ENCODE measurements at regions not wholly inside any gene's neighbourhood (a gene's known extent, or its start where the extent isn't known, plus 50 kb on each side); places are given as distances from the start of the nearest gene placed in this dataset.
A peak's percentile ranks its signal among the peaks of the same experiment; 100 is the strongest.

DNA sequence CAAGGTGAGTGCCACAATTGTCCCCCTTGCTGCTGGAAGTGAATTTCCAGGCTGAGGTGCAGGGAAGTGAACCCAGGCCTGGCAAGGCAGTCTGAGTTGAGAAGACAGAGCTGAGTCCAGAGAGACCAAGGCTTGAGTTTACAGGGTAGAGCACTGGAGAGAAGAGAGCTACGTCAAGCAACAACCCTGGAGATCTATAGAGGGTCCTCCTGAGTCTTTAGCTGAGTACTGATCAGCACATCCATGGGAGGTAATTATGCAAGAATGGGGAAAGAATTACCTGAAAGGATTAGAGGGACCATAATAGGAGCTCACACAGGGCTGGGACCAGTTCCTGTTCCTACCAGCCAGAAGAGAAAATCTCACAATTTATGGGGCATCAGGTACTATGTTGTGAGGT is 190.7 kb downstream of the NEDD1 start:
- no peak for DNase-seq

DNA sequence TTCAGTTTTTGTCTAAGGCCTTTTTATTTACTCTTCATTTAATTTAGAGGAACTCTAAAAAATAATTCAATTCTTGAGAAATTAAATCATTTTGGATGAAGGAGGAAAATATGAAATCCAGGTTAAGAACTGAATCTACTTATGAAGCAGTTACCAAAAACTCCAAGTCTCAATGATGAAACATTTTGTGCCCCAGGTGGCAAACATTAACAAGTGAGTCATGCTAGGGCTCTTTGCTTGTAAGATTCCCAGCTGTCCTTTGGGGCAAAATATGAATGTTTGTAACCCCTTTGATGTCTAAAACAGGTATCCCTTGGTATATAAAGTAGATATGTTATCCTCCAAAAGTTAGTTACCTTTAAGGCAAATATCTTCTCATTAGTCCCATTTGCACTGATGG is 202.4 kb downstream of the NEDD1 start:
- no peak for DNase-seq

DNA sequence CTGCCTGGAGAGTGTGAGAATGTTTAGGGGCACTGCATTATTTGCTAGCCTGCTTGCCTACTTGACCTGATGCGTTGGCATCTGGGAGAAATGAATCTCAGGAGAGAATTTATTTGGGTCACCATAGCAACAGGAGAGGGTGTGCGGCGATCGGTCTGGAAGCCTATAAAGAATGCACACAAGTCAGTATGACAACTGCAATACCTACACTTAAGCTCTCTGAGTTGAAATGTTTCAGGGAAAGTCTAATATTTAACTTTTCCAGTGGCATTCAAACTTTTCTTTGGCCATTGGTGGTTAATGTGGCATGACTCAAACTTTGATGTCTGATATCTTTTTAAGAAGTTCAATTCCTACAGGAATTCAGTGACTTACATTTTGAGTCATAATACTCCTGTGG is 205.1 kb downstream of the NEDD1 start:
- no peak for DNase-seq

DNA sequence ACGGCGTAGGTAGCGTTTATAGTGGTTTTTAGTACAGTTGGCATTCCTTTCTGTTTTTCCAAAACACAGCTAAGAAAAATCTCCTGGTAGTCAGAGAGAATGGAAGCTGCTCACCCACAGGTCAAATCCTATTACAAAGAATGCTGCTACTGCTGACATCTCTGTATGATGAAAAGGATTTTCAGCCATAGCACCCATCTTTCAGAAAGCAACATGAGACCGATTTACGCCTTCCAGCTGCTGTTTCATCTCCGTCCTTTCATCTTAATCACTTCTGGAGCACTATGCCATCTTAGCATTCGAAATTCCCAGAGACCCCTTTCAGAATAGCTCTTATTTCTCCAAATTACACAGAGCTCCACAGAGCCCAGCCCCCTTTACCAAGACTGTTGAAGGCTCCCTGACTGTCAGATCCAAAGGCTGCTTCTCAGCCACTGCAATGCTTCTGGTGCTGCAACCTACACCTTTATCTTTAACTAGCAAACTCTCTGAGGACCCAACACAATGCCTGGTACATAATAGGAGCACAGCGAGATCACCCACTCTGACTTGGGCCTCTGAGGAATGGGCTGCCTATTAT is 211.8 kb downstream of the NEDD1 start:
- DNase-seq, result no peak

DNA sequence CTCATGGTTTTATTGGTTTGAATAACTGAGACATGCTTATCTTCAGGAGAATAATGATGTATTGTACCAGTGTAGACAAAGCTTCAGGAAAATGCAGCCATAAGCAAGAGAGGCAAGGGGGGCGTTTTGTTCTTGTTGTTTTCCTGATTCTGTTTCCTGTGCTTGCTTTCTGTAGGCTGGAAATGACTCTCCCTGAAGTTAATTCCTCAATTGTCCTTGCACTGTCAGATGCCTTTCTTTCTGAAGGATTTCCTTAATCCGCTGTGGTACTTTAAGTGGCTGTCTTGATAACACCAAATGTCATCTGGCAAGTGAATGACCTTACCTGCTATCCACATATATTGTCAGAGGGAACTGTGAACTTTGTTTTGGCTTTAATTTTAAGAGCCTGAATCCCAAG is 220.0 kb downstream of the NEDD1 start:
- DNase-seq, result no peak

GRCh38 chr12:97131220-97131981 is 224.3 kb downstream of the NEDD1 start:
- no peak for DNase-seq

GRCh38 chr12:97132270-97132669 is 225.2 kb downstream of the NEDD1 start:
- no peak for DNase-seq

DNA sequence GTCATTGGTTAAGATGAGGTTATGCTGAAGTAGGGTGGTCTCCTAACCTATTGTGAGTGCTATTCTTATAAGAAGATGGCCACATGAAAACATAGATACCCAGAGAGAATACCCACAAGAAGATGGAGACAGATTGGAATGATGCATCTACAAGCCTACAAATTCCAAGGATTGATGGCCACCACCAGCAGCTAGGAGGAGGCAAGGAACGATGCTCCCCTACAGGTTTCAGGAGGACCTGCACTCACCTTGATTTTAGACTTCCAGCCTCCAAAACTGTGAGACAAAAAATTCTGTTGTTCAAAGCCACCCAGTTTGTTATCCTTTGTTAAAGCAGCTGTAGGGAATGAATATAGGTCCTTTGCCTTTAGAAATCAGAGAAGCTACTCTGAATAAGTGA is 227.4 kb downstream of the NEDD1 start:
- DNase-seq, result no peak

GRCh38 chr12:97140355-97140754 is 233.3 kb downstream of the NEDD1 start:
- DNase-seq, result no peak

DNA sequence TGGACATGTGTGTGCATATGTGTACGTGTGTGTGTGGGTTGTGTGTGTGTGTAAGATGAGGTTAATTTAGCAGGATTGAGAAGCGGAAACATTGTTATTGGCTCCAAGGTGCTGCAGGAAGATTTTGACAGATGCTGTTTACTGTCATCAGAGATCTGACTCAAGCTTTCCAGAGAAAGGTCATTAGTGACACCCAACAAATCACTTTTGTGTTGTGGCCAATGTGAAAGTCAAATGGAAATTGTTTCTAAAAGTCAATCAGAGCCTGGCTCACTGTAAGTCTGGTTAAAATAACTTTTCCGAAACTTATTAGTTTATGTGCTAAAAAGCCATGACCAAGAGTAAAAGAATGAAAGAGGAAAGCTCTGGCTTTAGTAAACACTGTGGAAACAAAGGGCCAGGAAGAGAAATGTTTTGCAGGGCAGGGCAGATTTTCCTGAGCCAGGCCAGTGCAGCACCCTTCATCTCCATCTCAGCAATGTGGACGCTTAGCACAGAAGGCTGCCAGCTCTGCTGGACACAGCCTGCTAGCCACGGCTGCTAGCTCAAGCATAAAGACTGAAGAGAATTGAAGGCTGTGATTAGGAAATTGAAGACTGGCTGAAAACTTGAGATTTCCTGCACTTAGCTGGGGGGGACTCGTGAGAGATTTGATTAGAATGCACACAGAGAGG is 235.8 kb downstream of the NEDD1 start:
- peak; percentile 81 for DNase-seq

DNA sequence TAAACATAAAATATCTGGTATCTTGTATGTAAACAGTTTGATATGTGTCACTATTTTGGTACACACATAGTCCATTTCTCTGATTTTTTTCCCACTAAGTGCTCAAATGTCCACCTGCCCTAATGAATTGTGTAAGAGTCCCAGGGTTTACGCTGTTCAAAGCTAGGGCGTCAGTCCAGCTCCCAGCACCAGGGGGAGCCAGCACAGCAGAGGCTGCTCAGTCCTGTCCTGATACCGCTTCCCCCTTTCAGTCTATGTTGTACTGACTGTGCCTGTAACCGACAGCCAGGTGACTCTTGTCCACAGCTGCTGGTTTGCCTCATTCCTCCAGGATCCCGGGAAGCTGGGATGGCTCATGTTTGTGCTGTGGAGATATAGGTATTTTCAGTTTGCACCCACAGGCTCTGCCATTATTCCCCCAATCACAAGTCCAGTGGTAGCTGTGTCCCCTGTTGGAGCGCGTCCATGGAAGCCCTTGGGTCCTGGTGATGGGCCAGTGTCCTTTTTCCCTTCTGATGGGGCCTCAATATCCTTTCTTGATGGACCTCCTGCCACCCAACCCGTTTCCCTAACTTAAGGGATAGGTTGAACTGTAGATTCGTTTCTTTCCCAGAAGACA is 242.0 kb downstream of the NEDD1 start:
- DNase-seq, result no peak

- no peak for DNase-seq
Measured at GRCh38 chr12:97151481-97151880, 244.4 kb downstream of the NEDD1 start.

DNA sequence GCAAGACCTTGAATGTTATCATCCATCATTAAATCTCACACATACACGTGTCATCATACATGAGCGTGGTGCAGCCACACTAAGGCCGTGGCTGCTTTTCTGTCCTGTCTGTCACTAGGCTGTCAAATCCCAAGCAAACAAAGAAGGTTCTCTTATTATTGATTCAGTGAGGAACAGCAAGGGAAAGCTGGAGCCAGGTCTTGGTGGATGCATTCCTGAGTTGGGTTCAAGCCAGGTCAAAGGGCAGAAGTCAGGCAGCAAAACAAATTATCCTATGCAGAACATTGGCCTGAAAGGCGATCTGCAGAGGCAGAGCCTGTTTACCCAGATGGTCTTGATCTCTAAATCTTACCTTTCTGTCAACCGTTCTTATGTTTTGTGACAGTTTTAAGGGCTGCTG is 252.3 kb downstream of the NEDD1 start:
- no peak for DNase-seq

DNA sequence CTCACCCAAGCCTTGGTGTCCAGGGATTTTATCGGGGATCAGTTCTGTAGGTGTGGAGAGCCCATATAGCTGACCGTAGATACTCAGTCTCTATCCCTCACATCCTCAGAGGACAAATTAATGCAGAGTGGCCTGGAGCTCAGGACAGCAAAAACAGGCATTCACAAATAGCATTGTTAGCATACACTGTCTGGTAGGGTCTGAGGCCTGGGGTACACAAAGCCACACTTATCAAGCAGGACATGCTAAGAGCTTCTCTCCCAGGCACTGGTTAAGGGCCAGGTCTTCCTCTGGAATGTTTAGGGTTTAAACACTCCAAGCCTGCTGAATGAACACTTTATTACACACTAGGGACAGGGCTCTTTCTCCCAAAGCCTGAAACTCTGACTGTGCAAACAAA is 253.2 kb downstream of the NEDD1 start:
- DNase-seq, result no peak

DNA sequence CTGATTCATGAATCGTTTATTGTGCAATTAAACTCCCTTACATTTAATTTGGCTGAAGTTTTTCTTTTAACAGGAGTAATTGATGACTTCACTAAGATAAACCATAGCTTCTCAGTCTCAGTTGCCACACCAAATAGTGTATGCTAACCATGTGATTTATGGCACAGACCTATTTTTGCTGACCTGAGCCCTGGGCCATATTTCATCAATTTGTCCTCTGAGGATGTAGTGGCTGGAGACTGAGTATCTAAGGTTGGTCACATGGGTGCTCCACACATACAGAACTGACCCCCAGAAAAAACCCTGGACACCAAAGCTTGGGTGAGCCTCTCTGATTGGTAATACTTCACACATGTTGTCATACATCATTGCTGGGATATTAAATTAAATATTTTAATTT is 255.1 kb downstream of the NEDD1 start:
- DNase-seq, result no peak

DNA sequence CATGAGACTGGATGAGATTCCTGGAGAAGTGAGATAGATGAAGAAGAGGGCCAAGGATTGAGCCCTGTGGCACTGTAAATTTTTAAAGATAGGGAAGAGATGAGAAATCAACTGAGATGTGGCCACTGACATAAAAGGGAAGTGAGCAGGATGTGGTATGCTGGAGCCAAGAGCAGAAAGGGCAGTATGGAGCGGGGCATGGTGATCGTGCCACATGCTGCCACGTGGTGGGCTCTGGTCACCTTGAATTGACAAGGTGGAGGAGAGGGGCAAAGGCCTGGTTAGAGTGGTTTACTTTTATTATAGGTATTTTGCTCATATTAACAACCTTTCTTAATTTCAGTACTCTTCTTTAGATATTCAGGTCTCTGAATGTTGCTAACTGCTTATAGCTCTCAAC is 257.9 kb downstream of the NEDD1 start:
- DNase-seq, result no peak

- peak; percentile 88 for DNase-seq
Measured at GRCh38 chr12:97167598-97167997, 260.5 kb downstream of the NEDD1 start.

- peak; percentile 79 for DNase-seq
Measured at GRCh38 chr12:97168804-97169203, 261.7 kb downstream of the NEDD1 start.

- DNase-seq, result peak; percentile 97
Measured at GRCh38 chr12:97169889-97170567, 263.0 kb downstream of the NEDD1 start.

DNA sequence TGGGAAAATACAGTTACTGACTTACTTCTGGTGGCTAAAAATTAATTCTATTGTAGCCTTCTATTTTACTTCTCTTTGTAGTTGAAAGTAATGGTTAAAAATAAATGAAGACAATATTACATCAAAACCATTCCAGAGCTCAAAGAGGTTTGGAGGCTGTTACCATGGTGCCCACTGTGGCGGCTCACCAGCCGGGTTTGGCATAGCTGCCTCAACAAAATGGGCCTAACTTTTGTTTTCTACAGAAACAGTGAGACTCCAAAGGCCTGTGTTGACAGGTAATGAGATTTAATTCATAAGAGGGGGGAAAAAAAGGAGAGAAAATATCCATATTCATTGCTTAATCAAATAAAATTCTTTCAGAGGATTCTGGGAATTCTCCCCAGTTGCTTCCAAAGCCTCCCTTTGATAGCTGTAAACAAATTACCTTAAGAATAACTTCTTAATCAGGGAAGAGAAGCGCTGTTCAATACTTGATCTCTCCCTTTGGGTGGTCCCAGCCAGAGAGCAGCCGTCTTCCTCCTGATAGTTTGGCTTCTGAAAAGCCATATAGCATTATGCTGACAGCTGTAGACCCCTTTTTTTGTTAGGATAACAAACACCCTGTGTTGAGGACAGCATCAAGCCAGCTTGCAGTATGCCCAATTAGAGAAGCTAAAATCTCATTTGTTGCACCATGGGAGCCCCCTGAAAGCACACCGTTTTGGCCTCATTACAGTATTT is 266.8 kb downstream of the NEDD1 start:
- no peak for DNase-seq

- DNase-seq, result no peak
Measured at GRCh38 chr12:97177481-97177880, 270.4 kb downstream of the NEDD1 start.

GRCh38 chr12:97181571-97182265 is 274.7 kb downstream of the NEDD1 start:
- DNase-seq, result no peak
